Neural cell (in vitro differentiated cells): ENCODE measurements at regions not wholly inside any gene's neighbourhood (a gene's known extent, or its start where the extent isn't known, plus 50 kb on each side); places are given as distances from the start of the nearest gene placed in this dataset.

Experiments used
- POLR2AphosphoS5 ChIP-seq: IDR thresholded peaks from 2 replicates; pipeline ENCODE4 v1.6.1; 2012
- RAD21 ChIP-seq: fragments of 450-650 bp; conservative IDR thresholded peaks from 2 replicates; pipeline ENCODE4 v1.6.1; 2014; ENCODE audit warnings: antibody characterized with exemption, mild to moderate bottlenecking, moderate library complexity

- TF ChIP-seq POLR2AphosphoS5 (no peak), RAD21 (no peak)
Measured at GRCh38 chr4:125115476-125115875, 199.3 kb upstream of the FAT4 start.
